K562 (cell line): ENCODE measurements at regions not wholly inside any gene's neighbourhood (a gene's known extent, or its start where the extent isn't known, plus 50 kb on each side); places are given as distances from the start of the nearest gene placed in this dataset.

Source experiments
- ATAC-seq: fragments of 200-7000 bp; cut with Tn5 transposase; 3 replicates; pipeline ENCODE4 v1.9.1; 2020; ENCODE audit warnings: moderate library complexity
- BruUV-seq: library from RNA; stranded (reverse); fragments of 400-500 nt; replicated peaks from 2 replicates; lab custom pipeline; 2021; lab: Mats Ljungman, UMichigan
- CTCF ChIA-PET: fragments of 300-600 bp; formaldehyde crosslinking; extraction: SDS; loops from one replicate; lab custom pipeline; 2021; ENCODE audit warnings: low intra/inter-chr PET ratio; lab: Yijun Ruan, JAX
- POLR2A ChIA-PET: fragments of 300-600, 350-650 bp; sonication (Branson Sonifier 250); formaldehyde crosslinking; extraction: SDS; loops from one replicate; lab custom pipeline; 2021; ENCODE audit warnings: antibody characterized with exemption, inconsistent platforms; lab: Yijun Ruan, JAX
- DNase-seq, 4 experiments: peaks; one replicate each; pipeline versions ENCODE4 v3.0.0 to v3.0.0-alpha.2; 2011 to 2018; ENCODE audit warnings: low spot score in 3 of 4, mixed read lengths in 3 of 4; ENCODE audit errors: extremely low read depth in 1 of 4
- FAIRE-seq: peaks from 2 replicates; lab custom pipeline; 2011; peaks lifted over from hg19 to GRCh38; lab: Jason Lieb, UNC
- H2AFZ ChIP-seq: 2 replicates; pipeline ENCODE4 v1.6.0; 2011; ENCODE audit warnings: low read depth, low read length, control low read depth, inconsistent platforms
- H3K27ac ChIP-seq: fragments of 200-600 bp; 3 replicates; pipeline ENCODE4 v1.8.0; 2011; ENCODE audit warnings: low read depth, mild to moderate bottlenecking, control low read depth, inconsistent platforms, low read length, moderate library complexity, mixed read lengths; ENCODE audit errors: extremely low read depth
- H3K27me3 ChIP-seq, 2 experiments: fragments of 300-600 bp in 1 of 2; 2 replicates in 1 of 2; 3 replicates in 1 of 2; pipeline versions ENCODE4 v1.6.0 to v1.8.0; 2011; ENCODE audit warnings: inconsistent platforms in 2 of 2, low read length in 2 of 2, mild to moderate bottlenecking in 1 of 2, mixed read lengths in 1 of 2, moderate library complexity in 1 of 2; ENCODE audit not compliant: control insufficient read depth in 2 of 2, insufficient read depth in 2 of 2
- H3K36me3 ChIP-seq: fragments of 300-600 bp; 3 replicates; pipeline ENCODE4 v1.8.0; 2011; ENCODE audit warnings: mild to moderate bottlenecking, low read length, inconsistent platforms; ENCODE audit not compliant: control insufficient read depth, insufficient read depth
- H3K4me1 ChIP-seq, 2 experiments: fragments of 200-600 bp in 1 of 2; replicated peaks in 1 of 2; 2 replicates in 1 of 2; 3 replicates in 1 of 2; pipeline versions ENCODE4 v1.5.1 to v1.8.0; 2011; ENCODE audit warnings: inconsistent platforms in 2 of 2, low read length in 2 of 2, mild to moderate bottlenecking in 1 of 2, mixed read lengths in 1 of 2, moderate library complexity in 1 of 2; ENCODE audit not compliant: control insufficient read depth in 2 of 2, insufficient read depth in 2 of 2
- H3K4me2 ChIP-seq: 2 replicates; pipeline ENCODE4 v1.6.1; 2011; ENCODE audit warnings: low read length, control low read depth, inconsistent platforms, mixed read lengths; ENCODE audit not compliant: insufficient read depth
- H3K4me3 ChIP-seq: fragments of 200-600 bp; sonication (generic), shearing (Covaris generic); 2 replicates; pipeline ENCODE4 v1.5.1; 2016; ENCODE audit warnings: control low read depth, inconsistent platforms
- H3K79me2 ChIP-seq: fragments of 200-600 bp; 3 replicates; pipeline ENCODE4 v1.8.0; 2011; ENCODE audit warnings: low read length, inconsistent platforms; ENCODE audit not compliant: control insufficient read depth, insufficient read depth
- H3K9ac ChIP-seq, 2 experiments: 2 replicates each; pipeline versions ENCODE4 v1.6.0 to v1.6.1; 2011; ENCODE audit warnings: low read depth in 2 of 2, low read length in 2 of 2, control low read depth in 1 of 2, inconsistent platforms in 1 of 2, mild to moderate bottlenecking in 1 of 2, mixed read lengths in 1 of 2; ENCODE audit not compliant: insufficient read depth in 1 of 2
- H3K9me1 ChIP-seq: one replicate; pipeline ENCODE4 v1.6.0; 2011; ENCODE audit warnings: inconsistent platforms, mild to moderate bottlenecking, low read length, moderate library complexity; ENCODE audit not compliant: control insufficient read depth, insufficient read depth
- H3K9me3 ChIP-seq: replicated peaks from 2 replicates; pipeline ENCODE4 v1.5.1; 2011; ENCODE audit warnings: low read depth, low read length, inconsistent platforms; ENCODE audit not compliant: control insufficient read depth, insufficient read depth
- H4K20me1 ChIP-seq: replicated peaks from 2 replicates; pipeline ENCODE4 v1.6.1; 2011; ENCODE audit warnings: low read length, inconsistent platforms, mixed read lengths; ENCODE audit not compliant: control insufficient read depth, insufficient read depth
- C11orf30 ChIP-seq: fragments of 450-650 bp; IDR thresholded peaks from 2 replicates; pipeline ENCODE4 v1.6.1; 2016; ENCODE audit warnings: low read depth, mild to moderate bottlenecking
- ELF2 ChIP-seq: fragments of 250-450 bp; sonication (Bioruptor Pico); IDR thresholded peaks from 2 replicates; pipeline ENCODE4 v1.5.0; 2021; ENCODE audit warnings: mild to moderate bottlenecking
- FIP1L1 ChIP-seq: fragments of 200-400 bp; formaldehyde crosslinking; IDR thresholded peaks from 2 replicates; pipeline ENCODE4 v1.6.1; 2018; ENCODE audit warnings: mild to moderate bottlenecking, low read depth, low read length; ENCODE audit not compliant: poor library complexity, severe bottlenecking
- GATAD2B ChIP-seq: fragments of 450-650 bp; IDR thresholded peaks from 2 replicates; pipeline ENCODE4 v1.6.1; 2017; ENCODE audit warnings: mild to moderate bottlenecking, borderline replicate concordance
- HDAC6 ChIP-seq: IDR thresholded peaks from 2 replicates; pipeline ENCODE4 v1.6.1; 2012; ENCODE audit warnings: low read depth, mild to moderate bottlenecking, control low read depth, inconsistent platforms, low read length, moderate library complexity
- MTA3 ChIP-seq: fragments of 450-650 bp; formaldehyde crosslinking; IDR thresholded peaks from 2 replicates; pipeline ENCODE4 v1.6.1; 2017; ENCODE audit warnings: mild to moderate bottlenecking, borderline replicate concordance
- NRF1 ChIP-seq, 2 experiments: fragments of 450-650 bp; IDR thresholded peaks in 1 of 2; conservative IDR thresholded peaks in 1 of 2; 2 replicates each; pipeline ENCODE4 v1.6.1; 2014; ENCODE audit warnings: mild to moderate bottlenecking in 2 of 2
- PHF20 ChIP-seq: fragments of 450-650 bp; IDR thresholded peaks from 2 replicates; pipeline ENCODE4 v1.6.1; 2018; ENCODE audit not compliant: partially characterized antibody
- PHF21A ChIP-seq: fragments of 450-650 bp; IDR thresholded peaks from 2 replicates; pipeline ENCODE4 v1.6.1; 2017; ENCODE audit warnings: low read depth, borderline replicate concordance
- PPARD ChIP-seq: fragments of 250-450 bp; sonication (Bioruptor Pico); IDR thresholded peaks from 2 replicates; pipeline ENCODE4 v1.8.0; 2022; ENCODE audit warnings: inconsistent platforms, mild to moderate bottlenecking, moderate library complexity
- RUNX1 ChIP-seq: sonication (generic); IDR thresholded peaks from 2 replicates; pipeline ENCODE4 v1.6.1; 2016; ENCODE audit warnings: antibody characterized with exemption, low read depth
- SAFB ChIP-seq: fragments of 200-400 bp; formaldehyde crosslinking; IDR thresholded peaks from 2 replicates; pipeline ENCODE4 v1.6.1; 2017; ENCODE audit warnings: low read depth, low read length, borderline replicate concordance
- SRSF7 ChIP-seq: fragments of 200-400 bp; formaldehyde crosslinking; optimal IDR thresholded peaks from 2 replicates; pipeline ENCODE3; 2017; ENCODE audit warnings: mild to moderate bottlenecking, low read depth, low read length
- TCF7L2 ChIP-seq: fragments of 150-350 bp; IDR thresholded peaks from 2 replicates; pipeline ENCODE4 v1.6.1; 2016; ENCODE audit warnings: low read depth, mild to moderate bottlenecking, low read length, moderate library complexity
- ZBTB17 ChIP-seq: fragments of 450-650 bp; formaldehyde crosslinking; IDR thresholded peaks from 2 replicates; pipeline ENCODE4 v1.4.0; 2020; ENCODE audit warnings: mild to moderate bottlenecking
- ZNF639 ChIP-seq, 2 experiments: fragments of 200-800 bp in 1 of 2; sonication (Bioruptor generic) in 1 of 2; sonication (generic) in 1 of 2; formaldehyde crosslinking in 1 of 2; IDR thresholded peaks in 1 of 2; conservative IDR thresholded peaks in 1 of 2; 2 replicates each; pipeline versions ENCODE4 v1.5.0 to v1.6.1; 2016 to 2020; ENCODE audit warnings: missing compliant biosample characterization in 1 of 2, missing genetic modification characterization in 1 of 2, missing genetic modification reagents in 1 of 2
- WGBS: fragments of 100-300 bp; shearing (Covaris generic); methylation state at CpG from one replicate; pipeline ENCODE4 v1.1.6; 2016; ENCODE audit warnings: low coverage, mixed read lengths; ENCODE audit not compliant: insufficient coverage; ENCODE audit errors: missing lambda C conversion rate; 5-methylcytosine and 5-hydroxymethylcytosine counted together
- in situ Hi-C: fragments of 300-500 bp; cut with MboI; formaldehyde crosslinking; loops from 4 replicates; pipeline ENCODE4 v1.15.0; 2018; ENCODE audit warnings: inconsistent platforms, mixed read lengths
- intact Hi-C: fragments of 100-400 bp; cut with micrococcal nuclease; formaldehyde crosslinking; loops from 2 replicates; pipeline ENCODE4 v1.14.2; 2022
- TF ChIP-seq, protein P1 (sequence below): fragments of 450-650 bp; IDR thresholded peaks from 2 replicates; pipeline ENCODE4 v1.6.1; 2016; ENCODE audit warnings: low read depth, mild to moderate bottlenecking, moderate library complexity
- TF ChIP-seq, protein P2 (sequence below): fragments of 250-450 bp; sonication (Bioruptor Pico); IDR thresholded peaks from 2 replicates; pipeline ENCODE4 v1.4.0; 2020; ENCODE audit warnings: mild to moderate bottlenecking, moderate library complexity
- TF ChIP-seq, protein P3 (sequence below): fragments of 450-650 bp; IDR thresholded peaks from 2 replicates; pipeline ENCODE4 v1.6.1; 2016; ENCODE audit warnings: borderline replicate concordance

DNA sequence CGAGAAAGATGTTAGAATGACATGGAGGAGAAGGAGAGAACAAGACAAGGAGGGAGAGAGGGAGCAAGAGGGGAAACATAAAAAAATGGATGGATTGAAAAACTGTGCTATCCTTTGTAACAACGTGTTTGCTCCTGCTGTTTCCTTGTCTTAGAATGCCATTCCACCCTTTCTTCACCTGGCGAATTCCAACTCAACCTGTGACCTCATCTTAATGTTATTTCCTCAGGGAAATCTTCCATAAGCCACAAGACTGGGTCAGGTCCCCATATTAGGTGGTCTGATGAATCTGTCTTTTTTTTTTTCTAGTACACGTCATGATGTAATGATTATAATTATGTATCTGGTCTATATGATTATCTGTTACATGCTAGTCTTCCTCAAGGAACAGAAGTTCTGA lies 195.0 kb upstream of the MAF start:
- Histone ChIP-seq H4K20me1 (no peaks in the 10 kb centered on the region), H3K27ac (no peak overlapping the region), H3K4me3 (no peak overlapping the region), H3K9me3 (no peaks in the 10 kb centered on the region), H3K27me3 (no peaks in the 10 kb centered on the region), H2AFZ (no peak overlapping the region), H3K9ac (no peak overlapping the region), H3K79me2 (no peaks in the 10 kb centered on the region), H3K4me1 (no peaks in the 10 kb centered on the region), H3K9me1 (no peaks in the 10 kb centered on the region), H3K4me2 (no peak overlapping the region), H3K36me3 (no peaks in the 10 kb centered on the region)
- in situ Hi-C loops (no loop called here), intact Hi-C loops (no loop called here)
- no peak for FAIRE-seq
- DNase-seq: no peak
- ChIA-PET POLR2A (interaction anchor here (1.1 kb wide), 1 partner anchor 176 kb away, joined by 3 read pairs; no protein-coding TSS in a partner anchor), CTCF (no interaction called here)
- WGBS: 10% methylated on average over 4 of the region's 4 CpGs
- BruUV-seq: no TSS peak
- ATAC-seq: no peak
- TF ChIP-seq PHF21A: no peak
- no peak for TF ChIP-seq RUNX1
- no peak for TF ChIP-seq HDAC6
- TF ChIP-seq ZBTB17 (CRISPR knock-in tag): no peak
- TF ChIP-seq ELF2: no peak
- no peak for TF ChIP-seq GATAD2B
- TF ChIP-seq PHF20: no peak
- no peak for TF ChIP-seq PPARD (CRISPR knock-in tag)
- TF ChIP-seq SRSF7: no peak
- no peak for TF ChIP-seq C11orf30
- TF ChIP-seq, protein P1, sequence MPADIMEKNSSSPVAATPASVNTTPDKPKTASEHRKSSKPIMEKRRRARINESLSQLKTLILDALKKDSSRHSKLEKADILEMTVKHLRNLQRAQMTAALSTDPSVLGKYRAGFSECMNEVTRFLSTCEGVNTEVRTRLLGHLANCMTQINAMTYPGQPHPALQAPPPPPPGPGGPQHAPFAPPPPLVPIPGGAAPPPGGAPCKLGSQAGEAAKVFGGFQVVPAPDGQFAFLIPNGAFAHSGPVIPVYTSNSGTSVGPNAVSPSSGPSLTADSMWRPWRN: no peak
- TF ChIP-seq ZNF639 (CRISPR knock-in tag; conservative IDR thresholded peaks at IDR 0.05 in 1 of 2, IDR thresholded peaks at IDR 0.05 in 1 of 2): no peak
- no peak for TF ChIP-seq MTA3
- TF ChIP-seq NRF1 (conservative IDR thresholded peaks at IDR 0.05 in 1 of 2, IDR thresholded peaks at IDR 0.05 in 1 of 2): no peak
- TF ChIP-seq SAFB: no peak
- TF ChIP-seq TCF7L2: no peak
- TF ChIP-seq FIP1L1: no peak
- TF ChIP-seq, protein P2, sequence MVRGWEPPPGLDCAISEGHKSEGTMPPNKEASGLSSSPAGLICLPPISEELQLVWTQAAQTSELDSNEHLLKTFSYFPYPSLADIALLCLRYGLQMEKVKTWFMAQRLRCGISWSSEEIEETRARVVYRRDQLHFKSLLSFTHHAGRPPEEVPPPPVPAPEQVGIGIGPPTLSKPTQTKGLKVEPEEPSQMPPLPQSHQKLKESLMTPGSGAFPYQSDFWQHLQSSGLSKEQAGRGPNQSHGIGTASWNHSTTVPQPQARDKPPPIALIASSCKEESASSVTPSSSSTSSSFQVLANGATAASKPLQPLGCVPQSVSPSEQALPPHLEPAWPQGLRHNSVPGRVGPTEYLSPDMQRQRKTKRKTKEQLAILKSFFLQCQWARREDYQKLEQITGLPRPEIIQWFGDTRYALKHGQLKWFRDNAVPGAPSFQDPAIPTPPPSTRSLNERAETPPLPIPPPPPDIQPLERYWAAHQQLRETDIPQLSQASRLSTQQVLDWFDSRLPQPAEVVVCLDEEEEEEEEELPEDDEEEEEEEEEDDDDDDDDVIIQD: no peak
- TF ChIP-seq, protein P3, sequence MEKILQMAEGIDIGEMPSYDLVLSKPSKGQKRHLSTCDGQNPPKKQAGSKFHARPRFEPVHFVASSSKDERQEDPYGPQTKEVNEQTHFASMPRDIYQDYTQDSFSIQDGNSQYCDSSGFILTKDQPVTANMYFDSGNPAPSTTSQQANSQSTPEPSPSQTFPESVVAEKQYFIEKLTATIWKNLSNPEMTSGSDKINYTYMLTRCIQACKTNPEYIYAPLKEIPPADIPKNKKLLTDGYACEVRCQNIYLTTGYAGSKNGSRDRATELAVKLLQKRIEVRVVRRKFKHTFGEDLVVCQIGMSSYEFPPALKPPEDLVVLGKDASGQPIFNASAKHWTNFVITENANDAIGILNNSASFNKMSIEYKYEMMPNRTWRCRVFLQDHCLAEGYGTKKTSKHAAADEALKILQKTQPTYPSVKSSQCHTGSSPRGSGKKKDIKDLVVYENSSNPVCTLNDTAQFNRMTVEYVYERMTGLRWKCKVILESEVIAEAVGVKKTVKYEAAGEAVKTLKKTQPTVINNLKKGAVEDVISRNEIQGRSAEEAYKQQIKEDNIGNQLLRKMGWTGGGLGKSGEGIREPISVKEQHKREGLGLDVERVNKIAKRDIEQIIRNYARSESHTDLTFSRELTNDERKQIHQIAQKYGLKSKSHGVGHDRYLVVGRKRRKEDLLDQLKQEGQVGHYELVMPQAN: no peak
